H9 (cell line): ENCODE measurements at regions not wholly inside any gene's neighbourhood (a gene's known extent, or its start where the extent isn't known, plus 50 kb on each side); places are given as distances from the start of the nearest gene placed in this dataset.

Source experiments
- DNase-seq: peaks from one replicate; pipeline ENCODE4 v3.0.0-alpha.2; 2017
- H2AFZ ChIP-seq: one replicate; pipeline ENCODE4 v1.6.1; 2013; ENCODE audit warnings: mild to moderate bottlenecking, low read length, control low read depth, moderate library complexity
- H2AK5ac ChIP-seq: 2 replicates; pipeline ENCODE4 v1.6.1; 2013; ENCODE audit warnings: low read length, control low read depth, mixed read lengths; ENCODE audit not compliant: insufficient read length
- H2BK120ac ChIP-seq: one replicate; pipeline ENCODE4 v1.6.1; 2013; ENCODE audit warnings: low read depth, mild to moderate bottlenecking, low read length, control low read depth, inconsistent platforms; ENCODE audit not compliant: poor library complexity, severe bottlenecking
- H2BK12ac ChIP-seq: 2 replicates; pipeline ENCODE4 v1.6.1; 2013; ENCODE audit warnings: low read length, control low read depth, mixed read lengths, low read depth; ENCODE audit not compliant: insufficient read length
- H2BK15ac ChIP-seq: 2 replicates; pipeline ENCODE4 v1.6.1; 2013; ENCODE audit warnings: low read depth, low read length, control low read depth
- H2BK20ac ChIP-seq: one replicate; pipeline ENCODE4 v1.6.1; 2013; ENCODE audit warnings: low read depth, mild to moderate bottlenecking, low read length, control low read depth, inconsistent platforms; ENCODE audit not compliant: poor library complexity, severe bottlenecking
- H2BK5ac ChIP-seq: 2 replicates; pipeline ENCODE4 v1.6.1; 2013; ENCODE audit warnings: low read length, control low read depth, mixed read lengths; ENCODE audit not compliant: insufficient read length
- H3K14ac ChIP-seq: 2 replicates; pipeline ENCODE4 v1.6.1; 2013; ENCODE audit warnings: low read length, control low read depth; ENCODE audit not compliant: insufficient read depth
- H3K18ac ChIP-seq: 2 replicates; pipeline ENCODE4 v1.6.1; 2013; ENCODE audit warnings: low read depth, mild to moderate bottlenecking, mixed read lengths, low read length, control low read depth; ENCODE audit not compliant: insufficient read length
- H3K23ac ChIP-seq: 2 replicates; pipeline ENCODE4 v1.6.1; 2013; ENCODE audit warnings: low read length, control low read depth, mixed read lengths, low read depth; ENCODE audit not compliant: insufficient read length
- H3K23me2 ChIP-seq: 2 replicates; pipeline ENCODE4 v1.6.1; 2013; ENCODE audit warnings: low read depth, mild to moderate bottlenecking, mixed read lengths, low read length, control low read depth; ENCODE audit not compliant: insufficient read length, poor library complexity, severe bottlenecking
- H3K27ac ChIP-seq: 2 replicates; pipeline ENCODE4 v1.5.1; 2013; ENCODE audit warnings: low read length, control low read depth, mixed read lengths, low read depth; ENCODE audit not compliant: insufficient read length
- H3K27me3 ChIP-seq: 2 replicates; pipeline ENCODE4 v1.6.1; 2013; ENCODE audit warnings: low read length, control low read depth, inconsistent platforms; ENCODE audit not compliant: insufficient read depth
- H3K4ac ChIP-seq: 2 replicates; pipeline ENCODE4 v1.6.1; 2013; ENCODE audit warnings: low read depth, mild to moderate bottlenecking, control low read depth, inconsistent platforms, low read length, moderate library complexity
- H3K4me1 ChIP-seq: 2 replicates; pipeline ENCODE4 v1.6.1; 2013; ENCODE audit warnings: low read length, control low read depth, inconsistent platforms; ENCODE audit not compliant: insufficient read depth
- H3K4me2 ChIP-seq: 2 replicates; pipeline ENCODE4 v1.6.1; 2013; ENCODE audit warnings: low read length, control low read depth, mixed read lengths; ENCODE audit not compliant: insufficient read length, insufficient read depth
- H3K56ac ChIP-seq: 2 replicates; pipeline ENCODE4 v1.6.1; 2013; ENCODE audit warnings: low read depth, mild to moderate bottlenecking, mixed read lengths, low read length, control low read depth; ENCODE audit not compliant: insufficient read length
- H3K79me1 ChIP-seq: 2 replicates; pipeline ENCODE4 v1.6.1; 2013; ENCODE audit warnings: low read depth, mild to moderate bottlenecking, moderate library complexity, low read length, control low read depth, inconsistent platforms; ENCODE audit not compliant: insufficient read depth, poor library complexity, severe bottlenecking
- H3K79me2 ChIP-seq: 2 replicates; pipeline ENCODE4 v1.6.1; 2013; ENCODE audit warnings: low read length, control low read depth, inconsistent platforms; ENCODE audit not compliant: insufficient read depth
- H3K9ac ChIP-seq: 2 replicates; pipeline ENCODE4 v1.6.1; 2013; ENCODE audit warnings: low read length, control low read depth, mixed read lengths; ENCODE audit not compliant: insufficient read length; ENCODE audit errors: extremely low read depth
- H3K9me3 ChIP-seq: one replicate; pipeline ENCODE4 v1.6.1; 2013; ENCODE audit warnings: low read depth, low read length, inconsistent platforms; ENCODE audit not compliant: control insufficient read depth
- H3T11ph ChIP-seq: one replicate; pipeline ENCODE4 v1.6.1; 2013; ENCODE audit warnings: mild to moderate bottlenecking, low read length, control low read depth, inconsistent platforms
- H4K20me1 ChIP-seq: one replicate; pipeline ENCODE4 v1.6.1; 2013; ENCODE audit not compliant: control insufficient read depth, insufficient read length, insufficient read depth
- H4K5ac ChIP-seq: 2 replicates; pipeline ENCODE4 v1.6.1; 2013; ENCODE audit warnings: low read depth, mild to moderate bottlenecking, mixed read lengths, low read length, control low read depth; ENCODE audit not compliant: insufficient read length
- H4K8ac ChIP-seq: replicated peaks from 2 replicates; pipeline ENCODE4 v1.6.1; 2013; ENCODE audit warnings: low read length, control low read depth, mixed read lengths, low read depth; ENCODE audit not compliant: insufficient read length
- H4K91ac ChIP-seq: 2 replicates; pipeline ENCODE4 v1.6.1; 2013; ENCODE audit warnings: low read depth, mild to moderate bottlenecking, moderate library complexity, mixed read lengths, low read length, control low read depth; ENCODE audit not compliant: insufficient read length
- H3K27ac Mint-ChIP-seq, 3 experiments: 2 replicates in 2 of 3; 3 replicates in 1 of 3; pipeline ENCODE4 v1.8.0; 2020 to 2021; ENCODE audit warnings: mixed read lengths in 3 of 3, mild to moderate bottlenecking in 1 of 3, moderate library complexity in 1 of 3
- H3K27me3 Mint-ChIP-seq: 2 replicates; pipeline ENCODE4 v1.8.0; 2021; ENCODE audit warnings: low read depth, mild to moderate bottlenecking, moderate library complexity, mixed read lengths
- H3K36me3 Mint-ChIP-seq, 3 experiments: 2 replicates in 2 of 3; 3 replicates in 1 of 3; pipeline ENCODE4 v1.8.0; 2020 to 2021; ENCODE audit warnings: low read depth in 3 of 3, mixed read lengths in 3 of 3; ENCODE audit not compliant: insufficient read depth in 1 of 3
- H3K4me1 Mint-ChIP-seq, 2 experiments: 2 replicates each; pipeline ENCODE4 v1.8.0; 2020; ENCODE audit warnings: mixed read lengths in 2 of 2
- H3K4me3 Mint-ChIP-seq, 2 experiments: 2 replicates in 1 of 2; 3 replicates in 1 of 2; pipeline ENCODE4 v1.8.0; 2020 to 2021; ENCODE audit warnings: mild to moderate bottlenecking in 2 of 2, mixed read lengths in 2 of 2, moderate library complexity in 1 of 2
- H3K9me3 Mint-ChIP-seq, 2 experiments: 2 replicates in 1 of 2; 3 replicates in 1 of 2; pipeline ENCODE4 v1.8.0; 2020; ENCODE audit warnings: mild to moderate bottlenecking in 2 of 2, mixed read lengths in 2 of 2, moderate library complexity in 1 of 2
- WGBS: extraction: QIAGEN DNeasy Blood & Tissue Kit; methylation state at CpG from one replicate; pipeline ENCODE4 v1.1.7; 2013; ENCODE audit warnings: missing lambda C conversion rate, low lambda C conversion rate, mixed read lengths; ENCODE audit not compliant: insufficient read length; ENCODE audit errors: extremely low coverage; 5-methylcytosine and 5-hydroxymethylcytosine counted together
- TF ChIP-seq, protein P1 (sequence below): fragments of 200-600 bp; sonication (generic); conservative IDR thresholded peaks from 3 replicates; pipeline ENCODE4 v1.8.0; 2021; ENCODE audit warnings: antibody characterized with exemption, mild to moderate bottlenecking

DNA sequence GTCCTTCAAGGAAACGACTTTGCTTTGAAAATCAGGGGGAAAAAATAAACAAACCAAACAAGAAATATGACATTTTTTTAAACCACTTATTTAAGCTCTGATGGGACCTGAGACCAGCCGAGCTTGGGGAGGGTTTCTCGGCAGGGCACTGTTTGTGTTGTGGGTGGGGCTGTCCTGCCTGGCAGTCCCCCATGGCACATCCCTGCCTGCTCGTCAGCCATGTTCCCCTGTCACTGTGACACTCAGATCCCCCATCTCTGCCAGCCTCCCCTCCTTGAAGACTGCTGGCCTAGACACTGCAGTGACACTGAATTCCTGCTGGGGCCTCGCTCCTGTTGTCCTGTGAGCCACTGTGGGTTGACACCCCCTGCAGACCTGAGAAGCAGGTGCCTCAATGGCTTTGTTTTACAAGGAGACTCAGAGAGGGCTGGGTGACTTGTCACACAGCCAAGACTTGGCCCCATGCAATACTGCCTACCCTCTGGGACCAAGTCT is 95.1 kb upstream of the PTPN1 start:
- Histone ChIP-seq H3K79me1 (no peaks in the 10 kb centered on the region), H3K4me1 (0 out of 2 replicates have a peak, but pooled peaks cover 2% of the 10 kb centered on the region), H2BK15ac (no peak overlapping the region), H3K9ac (no peak overlapping the region), H4K8ac (no peak overlapping the region), H3K79me2 (no peaks in the 10 kb centered on the region), H3K9me3 (no peaks in the 10 kb centered on the region), H3K4me2 (no peak overlapping the region), H4K20me1 (no peaks in the 10 kb centered on the region), H3K27ac (no peak overlapping the region), H2BK12ac (no peak overlapping the region), H3K27me3 (no peaks in the 10 kb centered on the region), H2BK120ac (no peak overlapping the region), H3K4ac (no peak overlapping the region), H3T11ph (no peak overlapping the region), H3K14ac (no peak overlapping the region), H4K5ac (no peak overlapping the region), H2BK5ac (no peak overlapping the region), H3K18ac (no peak overlapping the region), H3K23ac (no peak overlapping the region), H2AFZ (no peak overlapping the region), H3K56ac (no peak overlapping the region), H2BK20ac (no peak overlapping the region), H4K91ac (no peak overlapping the region), H2AK5ac (no peak overlapping the region), H3K23me2 (no peaks in the 10 kb centered on the region)
- Mint-ChIP-seq H3K36me3 (peaks cover 4 to 21% (median 4%) of the 10 kb centered on the region in 3 experiments; a peak in 5 of 7 replicates), H3K4me1 (peaks cover 31 to 33% of the 10 kb centered on the region in 2 experiments), H3K27ac (peak overlapping the region in 1 of 3 experiments; percentile 44; a peak in 1 of 7 replicates), H3K9me3 (peaks cover 16 to 18% of the 10 kb centered on the region in 2 experiments), H3K4me3 (no peak overlapping the region), H3K27me3 (peaks cover 9% of the 10 kb centered on the region)
- DNase-seq, result no peak
- TF ChIP-seq, protein P1, sequence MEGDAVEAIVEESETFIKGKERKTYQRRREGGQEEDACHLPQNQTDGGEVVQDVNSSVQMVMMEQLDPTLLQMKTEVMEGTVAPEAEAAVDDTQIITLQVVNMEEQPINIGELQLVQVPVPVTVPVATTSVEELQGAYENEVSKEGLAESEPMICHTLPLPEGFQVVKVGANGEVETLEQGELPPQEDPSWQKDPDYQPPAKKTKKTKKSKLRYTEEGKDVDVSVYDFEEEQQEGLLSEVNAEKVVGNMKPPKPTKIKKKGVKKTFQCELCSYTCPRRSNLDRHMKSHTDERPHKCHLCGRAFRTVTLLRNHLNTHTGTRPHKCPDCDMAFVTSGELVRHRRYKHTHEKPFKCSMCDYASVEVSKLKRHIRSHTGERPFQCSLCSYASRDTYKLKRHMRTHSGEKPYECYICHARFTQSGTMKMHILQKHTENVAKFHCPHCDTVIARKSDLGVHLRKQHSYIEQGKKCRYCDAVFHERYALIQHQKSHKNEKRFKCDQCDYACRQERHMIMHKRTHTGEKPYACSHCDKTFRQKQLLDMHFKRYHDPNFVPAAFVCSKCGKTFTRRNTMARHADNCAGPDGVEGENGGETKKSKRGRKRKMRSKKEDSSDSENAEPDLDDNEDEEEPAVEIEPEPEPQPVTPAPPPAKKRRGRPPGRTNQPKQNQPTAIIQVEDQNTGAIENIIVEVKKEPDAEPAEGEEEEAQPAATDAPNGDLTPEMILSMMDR, result no peak
- no CpG with 5 or more reads among the region's 5 CpGs for whole genome bisulfite sequencing
